GM12865 (cell line): ENCODE measurements at regions not wholly inside any gene's neighbourhood (a gene's known extent, or its start where the extent isn't known, plus 50 kb on each side); places are given as distances from the start of the nearest gene placed in this dataset.

Experiments used
- DNase-seq: peaks from one replicate; pipeline ENCODE4 v3.0.0; 2010; ENCODE audit warnings: low read depth
- H3K4me3 ChIP-seq: 2 replicates; pipeline ENCODE4 v1.5.1; 2011; ENCODE audit warnings: mild to moderate bottlenecking, low read depth, low read length, control low read depth
- TF ChIP-seq, protein P1 (sequence below): IDR thresholded peaks from 2 replicates; pipeline ENCODE4 v1.5.1; 2011; ENCODE audit warnings: low read length, control low read depth, low read depth, inconsistent platforms; ENCODE audit not compliant: insufficient read depth; ENCODE audit errors: missing control alignments

DNA sequence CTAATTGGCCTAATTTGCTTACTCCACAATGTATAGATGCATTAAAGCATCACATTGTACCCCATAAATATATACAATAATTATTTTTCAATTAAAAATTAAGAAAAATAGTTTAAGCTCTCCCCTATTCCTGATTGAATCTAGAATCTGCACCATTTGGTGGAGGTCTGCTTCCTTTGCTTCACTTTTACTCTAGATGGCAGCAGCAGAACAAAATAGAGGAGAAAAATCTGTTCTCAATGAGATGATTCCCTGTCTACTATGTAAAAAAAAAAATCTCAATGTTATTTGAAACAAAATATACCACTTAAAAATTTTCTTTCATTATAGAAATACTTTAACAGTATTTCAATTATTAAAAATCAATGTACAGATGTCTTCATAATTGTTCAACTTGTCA is 109.6 kb upstream of the FXR1 start:
- peak; percentile 10 for DNase-seq
- TF ChIP-seq, protein P1, sequence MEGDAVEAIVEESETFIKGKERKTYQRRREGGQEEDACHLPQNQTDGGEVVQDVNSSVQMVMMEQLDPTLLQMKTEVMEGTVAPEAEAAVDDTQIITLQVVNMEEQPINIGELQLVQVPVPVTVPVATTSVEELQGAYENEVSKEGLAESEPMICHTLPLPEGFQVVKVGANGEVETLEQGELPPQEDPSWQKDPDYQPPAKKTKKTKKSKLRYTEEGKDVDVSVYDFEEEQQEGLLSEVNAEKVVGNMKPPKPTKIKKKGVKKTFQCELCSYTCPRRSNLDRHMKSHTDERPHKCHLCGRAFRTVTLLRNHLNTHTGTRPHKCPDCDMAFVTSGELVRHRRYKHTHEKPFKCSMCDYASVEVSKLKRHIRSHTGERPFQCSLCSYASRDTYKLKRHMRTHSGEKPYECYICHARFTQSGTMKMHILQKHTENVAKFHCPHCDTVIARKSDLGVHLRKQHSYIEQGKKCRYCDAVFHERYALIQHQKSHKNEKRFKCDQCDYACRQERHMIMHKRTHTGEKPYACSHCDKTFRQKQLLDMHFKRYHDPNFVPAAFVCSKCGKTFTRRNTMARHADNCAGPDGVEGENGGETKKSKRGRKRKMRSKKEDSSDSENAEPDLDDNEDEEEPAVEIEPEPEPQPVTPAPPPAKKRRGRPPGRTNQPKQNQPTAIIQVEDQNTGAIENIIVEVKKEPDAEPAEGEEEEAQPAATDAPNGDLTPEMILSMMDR: peak; percentile 32
- no peak overlapping the region for H3K4me3 ChIP-seq

DNA sequence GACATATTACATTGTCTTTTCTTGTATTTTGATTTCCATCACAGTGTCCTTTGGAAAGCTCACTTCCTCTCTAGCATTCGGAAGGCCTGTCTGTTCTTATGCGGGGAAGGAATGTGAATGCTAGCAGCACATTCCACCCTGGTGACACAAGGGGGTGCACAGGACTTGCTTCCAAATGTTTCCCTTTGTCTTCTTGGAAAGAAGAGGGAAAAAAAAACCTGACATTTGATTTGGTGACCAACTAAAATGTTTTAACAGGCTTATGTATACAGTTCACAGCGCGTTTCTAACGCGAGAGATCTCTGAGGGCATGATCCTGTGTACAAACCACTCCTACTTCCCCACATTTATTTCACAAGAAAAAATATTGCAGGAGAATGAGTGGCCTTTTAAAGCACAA is 107.6 kb upstream of the FXR1 start:
- H3K4me3 ChIP-seq: no peak overlapping the region
- no peak for DNase-seq
- TF ChIP-seq, protein P1: no peak

- DNase-seq: no peak
- H3K4me3 ChIP-seq: no peak overlapping the region
- TF ChIP-seq, protein P1: no peak
These were observed 103.5 kb upstream of the FXR1 start for GRCh38 chr3:180808823-180809575.

- no peak overlapping the region for H3K4me3 ChIP-seq
- DNase-seq: no peak
- TF ChIP-seq, protein P1: no peak
These were observed 92.1 kb upstream of the FXR1 start for GRCh38 chr3:180820400-180820799.

GRCh38 chr3:180825964-180826363 is 86.5 kb upstream of the FXR1 start:
- H3K4me3 ChIP-seq: no peak overlapping the region
- DNase-seq: no peak
- TF ChIP-seq, protein P1: no peak

- no peak overlapping the region for H3K4me3 ChIP-seq
- no peak for DNase-seq
- TF ChIP-seq, protein P1: no peak
These were observed 85.3 kb upstream of the FXR1 start for GRCh38 chr3:180827171-180827570.

GRCh38 chr3:180828001-180828720 is 84.3 kb upstream of the FXR1 start:
- DNase-seq: no peak
- TF ChIP-seq, protein P1: no peak
- no peak overlapping the region for H3K4me3 ChIP-seq
